ENCODE measurements at regions not wholly inside any gene's neighbourhood (a gene's known extent, or its start where the extent isn't known, plus 50 kb on each side); places are given as distances from the start of the nearest gene placed in this dataset.

DNA sequence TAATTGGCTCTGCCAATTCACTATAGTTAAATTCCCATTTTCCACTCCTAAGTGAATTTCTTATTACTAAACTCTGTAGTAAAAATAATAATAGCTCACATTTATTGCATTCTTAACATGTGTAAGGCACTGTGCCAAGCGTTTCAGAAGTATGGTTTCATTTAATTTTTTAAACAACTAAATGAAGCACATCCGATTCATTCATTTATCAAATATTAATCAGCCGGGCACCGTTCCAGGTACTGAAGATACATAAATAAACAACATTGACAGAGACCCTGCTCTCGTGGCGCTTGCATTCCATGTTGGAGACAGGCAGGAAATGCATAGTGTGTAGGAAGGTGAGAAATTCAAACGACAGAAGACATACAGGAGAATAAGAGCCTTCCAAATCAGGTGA is 423.2 kb upstream of the JARID2 start:
- no peak for TF ChIP-seq POLR2A (IDR thresholded peaks at IDR 0.05)
- TF ChIP-seq, protein P1, sequence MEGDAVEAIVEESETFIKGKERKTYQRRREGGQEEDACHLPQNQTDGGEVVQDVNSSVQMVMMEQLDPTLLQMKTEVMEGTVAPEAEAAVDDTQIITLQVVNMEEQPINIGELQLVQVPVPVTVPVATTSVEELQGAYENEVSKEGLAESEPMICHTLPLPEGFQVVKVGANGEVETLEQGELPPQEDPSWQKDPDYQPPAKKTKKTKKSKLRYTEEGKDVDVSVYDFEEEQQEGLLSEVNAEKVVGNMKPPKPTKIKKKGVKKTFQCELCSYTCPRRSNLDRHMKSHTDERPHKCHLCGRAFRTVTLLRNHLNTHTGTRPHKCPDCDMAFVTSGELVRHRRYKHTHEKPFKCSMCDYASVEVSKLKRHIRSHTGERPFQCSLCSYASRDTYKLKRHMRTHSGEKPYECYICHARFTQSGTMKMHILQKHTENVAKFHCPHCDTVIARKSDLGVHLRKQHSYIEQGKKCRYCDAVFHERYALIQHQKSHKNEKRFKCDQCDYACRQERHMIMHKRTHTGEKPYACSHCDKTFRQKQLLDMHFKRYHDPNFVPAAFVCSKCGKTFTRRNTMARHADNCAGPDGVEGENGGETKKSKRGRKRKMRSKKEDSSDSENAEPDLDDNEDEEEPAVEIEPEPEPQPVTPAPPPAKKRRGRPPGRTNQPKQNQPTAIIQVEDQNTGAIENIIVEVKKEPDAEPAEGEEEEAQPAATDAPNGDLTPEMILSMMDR (IDR thresholded peaks at IDR 0.05) = no peak
